A549 (cell line): ENCODE measurements at regions not wholly inside any gene's neighbourhood (a gene's known extent, or its start where the extent isn't known, plus 50 kb on each side); places are given as distances from the start of the nearest gene placed in this dataset.

ENCODE experiments used
- ATAC-seq, 2 experiments: fragments of 200-7000 bp in 1 of 2; fragments of >200 bp in 1 of 2; cut with Nextera tagmentation in 1 of 2; cut with Tn5 transposase in 1 of 2; 3 replicates each; pipeline versions ENCODE4 v1.8.0 to v1.9.1; 2018 to 2020; ENCODE audit warnings: mild to moderate bottlenecking in 1 of 2, moderate library complexity in 1 of 2
- CTCF ChIA-PET: fragments of 300-600 bp; sonication (Branson Sonifier 250); formaldehyde crosslinking; extraction: SDS; loops from one replicate; lab custom pipeline; 2021; ENCODE audit warnings: antibody characterized with exemption, inconsistent platforms; lab: Yijun Ruan, JAX
- POLR2A ChIA-PET: fragments of 350-600 bp; formaldehyde crosslinking; extraction: SDS; loops from one replicate; lab custom pipeline; 2021; ENCODE audit warnings: antibody characterized with exemption, inconsistent platforms; lab: Yijun Ruan, JAX
- DNase-seq, 2 experiments: peaks; one replicate each; pipeline versions ENCODE4 v3.0.0 to v3.0.0-alpha.2; 2011 to 2016; ENCODE audit warnings: low read depth in 1 of 2, low spot score in 1 of 2
- FAIRE-seq: peaks from 2 replicates; lab custom pipeline; 2011; peaks lifted over from hg19 to GRCh38; lab: Jason Lieb, UNC
- H3K27ac ChIP-seq, 2 experiments: fragments of >200 bp; sonication (Bioruptor Twin); formaldehyde crosslinking; 3 replicates each; pipeline ENCODE4 v1.5.1; 2016 to 2017
- H3K4me1 ChIP-seq: fragments of >200 bp; sonication (Bioruptor Twin); formaldehyde crosslinking; 3 replicates; pipeline ENCODE4 v1.6.1; 2016
- H3K4me2 ChIP-seq: fragments of >200 bp; sonication (Bioruptor Twin); formaldehyde crosslinking; 3 replicates; pipeline ENCODE4 v1.6.1; 2016
- H3K4me3 ChIP-seq: fragments of >200 bp; sonication (Bioruptor Twin); formaldehyde crosslinking; 3 replicates; pipeline ENCODE4 v1.5.1; 2016
- H3K9me3 ChIP-seq: fragments of >200 bp; sonication (Bioruptor Twin); formaldehyde crosslinking; 3 replicates; pipeline ENCODE4 v1.6.1; 2016
- CBX2 ChIP-seq: fragments of 200-600 bp; sonication (generic); IDR thresholded peaks from 2 replicates; pipeline ENCODE4 v1.6.1; 2016; ENCODE audit warnings: low read depth, mild to moderate bottlenecking, borderline replicate concordance
- CEBPB ChIP-seq, 2 experiments: fragments of >200 bp in 1 of 2; sonication (Bioruptor Twin) in 1 of 2; formaldehyde crosslinking in 1 of 2; IDR thresholded peaks; 2 replicates each; pipeline ENCODE4 v1.6.1; 2012 to 2016
- CHD2 ChIP-seq: fragments of 150-350 bp; IDR thresholded peaks from 2 replicates; pipeline ENCODE4 v1.6.1; 2014; ENCODE audit warnings: low read length; ENCODE audit not compliant: partially characterized antibody
- CHD4 ChIP-seq: fragments of 200-600 bp; sonication (generic); IDR thresholded peaks from 2 replicates; pipeline ENCODE4 v1.6.1; 2016; ENCODE audit warnings: antibody characterized with exemption, mild to moderate bottlenecking, borderline replicate concordance
- EP300 ChIP-seq, 2 experiments: fragments of >200 bp; sonication (Bioruptor Twin); formaldehyde crosslinking; IDR thresholded peaks; 2 replicates in 1 of 2; 3 replicates in 1 of 2; pipeline ENCODE4 v1.6.1; 2016 to 2017
- FOSL2 ChIP-seq, 2 experiments: fragments of 450-650 bp in 1 of 2; fragments of >200 bp in 1 of 2; sonication (Bioruptor Twin) in 1 of 2; formaldehyde crosslinking; IDR thresholded peaks; 2 replicates each; pipeline versions ENCODE4 v1.5.0 to v1.6.1; 2016 to 2020; ENCODE audit warnings: mild to moderate bottlenecking in 1 of 2, moderate library complexity in 1 of 2
- FOXS1 ChIP-seq: fragments of 250-450 bp; sonication (Bioruptor Pico); IDR thresholded peaks from 2 replicates; pipeline ENCODE4 v1.5.0; 2020; ENCODE audit warnings: mild to moderate bottlenecking, moderate library complexity
- GATA3 ChIP-seq: IDR thresholded peaks from 2 replicates; pipeline ENCODE4 v1.6.1; 2012; ENCODE audit warnings: borderline replicate concordance
- HEYL ChIP-seq: fragments of 250-450 bp; sonication (Bioruptor Pico); IDR thresholded peaks from 2 replicates; pipeline ENCODE4 v1.8.0; 2021; ENCODE audit warnings: mild to moderate bottlenecking, moderate library complexity
- KDM1A ChIP-seq: fragments of 200-600 bp; sonication (generic); IDR thresholded peaks from 2 replicates; pipeline ENCODE4 v1.6.1; 2016; ENCODE audit warnings: low read depth, mild to moderate bottlenecking
- MAFK ChIP-seq: fragments of 450-650 bp; IDR thresholded peaks from 2 replicates; pipeline ENCODE4 v1.6.1; 2014; ENCODE audit not compliant: partially characterized antibody
- MAZ ChIP-seq: fragments of 150-350 bp; IDR thresholded peaks from 2 replicates; pipeline ENCODE4 v1.6.1; 2014; ENCODE audit warnings: antibody characterized with exemption, low read depth, low read length, borderline replicate concordance
- MYC ChIP-seq: IDR thresholded peaks from 2 replicates; pipeline ENCODE4 v1.6.1; 2012; ENCODE audit warnings: mild to moderate bottlenecking, inconsistent platforms, low read length, improper control_type of control experiment, borderline replicate concordance
- POLR2A ChIP-seq: IDR thresholded peaks from 2 replicates; pipeline ENCODE4 v1.6.1; 2012; ENCODE audit warnings: mild to moderate bottlenecking, low read length
- RAD21 ChIP-seq, 2 experiments: fragments of >200 bp in 1 of 2; sonication (Bioruptor Twin) in 1 of 2; formaldehyde crosslinking in 1 of 2; IDR thresholded peaks in 1 of 2; conservative IDR thresholded peaks in 1 of 2; 2 replicates in 1 of 2; 3 replicates in 1 of 2; pipeline ENCODE4 v1.6.1; 2012 to 2018; ENCODE audit warnings: inconsistent platforms in 1 of 2
- RARB ChIP-seq: fragments of 250-450 bp; sonication (Bioruptor Pico); IDR thresholded peaks from 2 replicates; pipeline ENCODE4 v1.8.0; 2021; ENCODE audit warnings: mild to moderate bottlenecking, moderate library complexity
- ZNF302 ChIP-seq: fragments of 250-450 bp; sonication (Bioruptor Pico); IDR thresholded peaks from 2 replicates; pipeline ENCODE4 v1.9.0; 2021; ENCODE audit warnings: inconsistent platforms, mild to moderate bottlenecking, moderate library complexity
- WGBS: methylation state at CpG from one replicate; pipeline ENCODE4 v1.1.6; 2017; ENCODE audit errors: missing lambda C conversion rate; 5-methylcytosine and 5-hydroxymethylcytosine counted together
- TF ChIP-seq, protein P1 (sequence below): fragments of 250-450 bp; sonication (Bioruptor Pico); IDR thresholded peaks from 2 replicates; pipeline ENCODE4 v1.5.0; 2021; ENCODE audit warnings: mild to moderate bottlenecking, moderate library complexity, borderline replicate concordance
- TF ChIP-seq, protein P2 (sequence below): fragments of 450-650 bp; IDR thresholded peaks from 2 replicates; pipeline ENCODE4 v1.6.1; 2014; ENCODE audit warnings: antibody characterized with exemption
- TF ChIP-seq, protein P3 (sequence below): fragments of >200 bp; sonication (Bioruptor Twin); formaldehyde crosslinking; IDR thresholded peaks from 2 replicates; pipeline ENCODE4 v1.6.1; 2016
- TF ChIP-seq, protein P4 (sequence below): fragments of 150-350 bp; IDR thresholded peaks from 2 replicates; pipeline ENCODE4 v1.6.1; 2014; ENCODE audit warnings: low read depth, mild to moderate bottlenecking, low read length

DNA sequence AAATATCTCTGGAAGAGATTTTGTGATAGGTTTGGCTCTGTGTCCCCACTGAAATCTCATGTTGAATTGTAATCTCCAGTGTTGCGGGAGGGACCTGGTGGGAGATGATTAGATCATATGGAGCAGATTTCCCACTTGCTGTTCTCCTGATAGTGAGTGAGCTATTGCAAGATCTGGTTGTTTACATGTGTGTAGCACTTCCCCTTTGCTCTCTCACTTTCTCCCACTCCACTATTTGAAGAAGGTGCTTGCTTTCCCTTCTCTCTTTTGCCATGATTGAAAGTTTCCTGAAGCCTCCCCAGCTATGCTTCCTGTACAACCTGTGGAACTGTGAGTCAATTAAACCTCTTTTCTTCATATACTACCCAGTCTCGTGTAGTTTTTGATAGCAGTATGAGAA is 97.0 kb upstream of the FN1 start:
- H3K4me3 ChIP-seq, result no peak overlapping the region
- no peak overlapping the region for H3K4me2 ChIP-seq
- DNase-seq, result no peak
- peaks cover 44% of the 10 kb centered on the region for H3K4me1 ChIP-seq
- no peak for TF ChIP-seq ZNF302 (CRISPR knock-in tag)
- TF ChIP-seq, all 56 proteins: peak for 0
- Histone ChIP-seq H3K27ac (no peak overlapping the region), H3K9me3 (peaks cover 3% of the 10 kb centered on the region; the same call in 2 of the 3 replicates)
- POLR2A ChIA-PET, result no interaction called here
- 84% methylated on average over 2 of the region's 2 CpGs for WGBS
- FAIRE-seq, result no peak
- CTCF ChIA-PET, result no interaction called here
- ATAC-seq, result no peak

DNA sequence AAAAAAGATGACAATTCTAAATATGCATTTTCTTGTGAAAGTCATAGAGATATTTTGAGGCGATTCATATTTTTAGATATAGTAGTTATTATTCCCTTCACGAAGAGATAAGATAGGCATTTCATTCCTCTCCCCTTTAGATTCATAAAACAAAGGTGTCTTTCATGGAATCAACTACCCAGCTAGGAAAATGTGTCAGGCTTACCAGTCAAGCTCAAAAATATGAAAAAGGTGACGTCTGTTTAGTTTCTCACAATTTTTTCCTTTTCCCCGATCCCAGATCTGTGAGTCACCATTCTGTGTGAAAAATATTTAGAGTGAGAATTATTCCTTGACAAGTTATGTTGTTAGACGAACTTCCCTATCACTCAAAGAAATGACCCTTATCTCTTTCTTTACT is 95.4 kb upstream of the FN1 start:
- TF ChIP-seq CHD4, result no peak
- TF ChIP-seq, protein P1, sequence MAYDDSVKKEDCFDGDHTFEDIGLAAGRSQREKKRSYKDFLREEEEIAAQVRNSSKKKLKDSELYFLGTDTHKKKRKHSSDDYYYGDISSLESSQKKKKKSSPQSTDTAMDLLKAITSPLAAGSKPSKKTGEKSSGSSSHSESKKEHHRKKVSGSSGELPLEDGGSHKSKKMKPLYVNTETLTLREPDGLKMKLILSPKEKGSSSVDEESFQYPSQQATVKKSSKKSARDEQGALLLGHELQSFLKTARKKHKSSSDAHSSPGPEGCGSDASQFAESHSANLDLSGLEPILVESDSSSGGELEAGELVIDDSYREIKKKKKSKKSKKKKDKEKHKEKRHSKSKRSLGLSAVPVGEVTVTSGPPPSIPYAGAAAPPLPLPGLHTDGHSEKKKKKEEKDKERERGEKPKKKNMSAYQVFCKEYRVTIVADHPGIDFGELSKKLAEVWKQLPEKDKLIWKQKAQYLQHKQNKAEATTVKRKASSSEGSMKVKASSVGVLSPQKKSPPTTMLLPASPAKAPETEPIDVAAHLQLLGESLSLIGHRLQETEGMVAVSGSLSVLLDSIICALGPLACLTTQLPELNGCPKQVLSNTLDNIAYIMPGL, result no peak
- TF ChIP-seq, protein P2, sequence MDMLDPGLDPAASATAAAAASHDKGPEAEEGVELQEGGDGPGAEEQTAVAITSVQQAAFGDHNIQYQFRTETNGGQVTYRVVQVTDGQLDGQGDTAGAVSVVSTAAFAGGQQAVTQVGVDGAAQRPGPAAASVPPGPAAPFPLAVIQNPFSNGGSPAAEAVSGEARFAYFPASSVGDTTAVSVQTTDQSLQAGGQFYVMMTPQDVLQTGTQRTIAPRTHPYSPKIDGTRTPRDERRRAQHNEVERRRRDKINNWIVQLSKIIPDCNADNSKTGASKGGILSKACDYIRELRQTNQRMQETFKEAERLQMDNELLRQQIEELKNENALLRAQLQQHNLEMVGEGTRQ, result no peak
- ATAC-seq, result no peak
- POLR2A ChIA-PET, result no interaction called here
- peaks cover 3% of the 10 kb centered on the region; the same call in 2 of the 3 replicates for H3K9me3 ChIP-seq
- WGBS, result 59% methylated on average over 5 of the region's 5 CpGs
- H3K4me2 ChIP-seq, result peak overlapping the region; percentile 30; the same call in 2 of the 3 replicates
- H3K4me3 ChIP-seq, result no peak overlapping the region
- H3K27ac ChIP-seq, result peak overlapping the region; percentile 3 to 11; a peak in 2 of 6 replicates
- no peak for FAIRE-seq
- H3K4me1 ChIP-seq, result peaks cover 45% of the 10 kb centered on the region
- no peak for DNase-seq
- CTCF ChIA-PET, result no interaction called here

DNA sequence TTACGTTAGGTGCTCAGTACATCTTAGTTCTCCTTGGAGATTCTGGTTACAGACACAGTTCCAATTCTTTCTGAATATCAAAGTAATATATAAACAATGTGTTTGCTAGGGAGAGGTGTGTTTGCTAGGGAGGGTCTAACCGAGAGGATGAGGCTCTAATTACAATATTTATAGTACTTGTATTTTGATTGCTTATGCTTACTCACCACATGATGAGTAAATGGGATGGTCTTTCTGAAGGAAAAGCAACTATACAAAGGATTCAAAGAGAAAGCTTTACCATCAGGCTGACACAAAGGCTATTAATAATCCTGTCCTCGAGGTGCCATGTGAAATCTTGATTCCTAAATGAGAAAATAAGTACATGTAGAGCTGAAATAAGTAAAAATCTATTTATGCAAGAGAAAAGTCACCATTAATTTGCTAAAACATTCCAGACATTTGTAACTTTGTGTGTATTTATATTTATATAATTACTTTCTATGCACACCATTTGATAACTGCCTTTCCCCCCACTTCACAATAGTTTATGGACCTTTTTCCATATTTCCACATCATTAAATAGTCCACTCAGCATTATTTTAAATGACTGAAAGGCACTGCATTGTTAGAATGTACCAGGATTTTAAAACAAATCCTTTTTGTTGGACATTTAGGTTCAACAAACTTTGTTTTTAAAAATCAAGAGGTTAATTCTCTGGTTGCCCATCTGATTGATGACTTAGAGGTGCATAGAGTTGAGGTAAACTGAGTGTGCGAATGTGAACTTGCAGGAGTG is 94.5 kb upstream of the FN1 start:
- H3K9me3 ChIP-seq, result peaks cover 3% of the 10 kb centered on the region; the same call in 2 of the 3 replicates
- WGBS, result 48% methylated on average over 4 of the region's 4 CpGs
- DNase-seq (no peak), FAIRE-seq (no peak), ATAC-seq (no peak)
- TF ChIP-seq RAD21 (conservative IDR thresholded peaks at IDR 0.05 in 1 of 2, IDR thresholded peaks at IDR 0.05 in 1 of 2) (no peak), MAFK (peak; percentile 91)
- H3K4me1 ChIP-seq, result peaks cover 39% of the 10 kb centered on the region
- CTCF ChIA-PET, result no interaction called here
- no peak overlapping the region for H3K4me3 ChIP-seq
- POLR2A ChIA-PET, result no interaction called here
- peak overlapping the region; percentile 27 to 50; a peak in 4 of 6 replicates for H3K27ac ChIP-seq
- H3K4me2 ChIP-seq, result peak overlapping the region; percentile 37; the same call in 2 of the 3 replicates

DNA sequence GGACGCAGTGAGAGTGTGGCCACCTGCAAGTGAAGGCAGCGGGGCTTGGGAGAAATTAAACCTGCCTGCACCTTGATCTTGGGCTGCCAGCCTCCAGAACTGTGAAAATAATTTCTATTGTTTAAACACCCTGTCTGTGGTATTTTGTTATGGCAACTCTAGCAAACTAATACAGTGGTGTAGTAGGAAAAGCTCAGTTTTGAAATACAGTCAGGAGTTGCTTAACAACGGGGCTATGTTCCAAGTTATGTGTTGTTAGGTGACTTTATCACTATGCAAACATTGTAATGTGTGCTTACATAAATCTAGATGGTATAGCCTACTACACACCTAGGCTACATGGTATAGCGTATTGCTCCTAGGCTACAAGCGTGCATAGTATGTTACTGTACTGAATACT is 93.4 kb upstream of the FN1 start:
- DNase-seq (peak in 1 of 2 experiments; percentile 54), FAIRE-seq (no peak)
- POLR2A ChIA-PET, result no interaction called here

More for the DNA sequence above, 93.4 kb upstream of the FN1 start:
- no peak overlapping the region for H3K4me3 ChIP-seq
- H3K27ac ChIP-seq, result peak overlapping the region; percentile 50 to 67; a peak in 5 of 6 replicates
- no peak for TF ChIP-seq HEYL (CRISPR knock-in tag)
- TF ChIP-seq RARB (CRISPR knock-in tag), result no peak
- no peak for TF ChIP-seq CHD2
- TF ChIP-seq CBX2, result no peak
- no peak for TF ChIP-seq MAZ
- no peak for TF ChIP-seq MYC
- TF ChIP-seq MAFK, result no peak
- TF ChIP-seq, protein P3, sequence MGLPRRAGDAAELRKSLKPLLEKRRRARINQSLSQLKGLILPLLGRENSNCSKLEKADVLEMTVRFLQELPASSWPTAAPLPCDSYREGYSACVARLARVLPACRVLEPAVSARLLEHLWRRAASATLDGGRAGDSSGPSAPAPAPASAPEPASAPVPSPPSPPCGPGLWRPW, result peak; percentile 29; the same call in 1 of the 2 replicates
- no peak for TF ChIP-seq FOXS1 (CRISPR knock-in tag)
- TF ChIP-seq, protein P2, result no peak
- TF ChIP-seq KDM1A, result no peak
- TF ChIP-seq, protein P4, sequence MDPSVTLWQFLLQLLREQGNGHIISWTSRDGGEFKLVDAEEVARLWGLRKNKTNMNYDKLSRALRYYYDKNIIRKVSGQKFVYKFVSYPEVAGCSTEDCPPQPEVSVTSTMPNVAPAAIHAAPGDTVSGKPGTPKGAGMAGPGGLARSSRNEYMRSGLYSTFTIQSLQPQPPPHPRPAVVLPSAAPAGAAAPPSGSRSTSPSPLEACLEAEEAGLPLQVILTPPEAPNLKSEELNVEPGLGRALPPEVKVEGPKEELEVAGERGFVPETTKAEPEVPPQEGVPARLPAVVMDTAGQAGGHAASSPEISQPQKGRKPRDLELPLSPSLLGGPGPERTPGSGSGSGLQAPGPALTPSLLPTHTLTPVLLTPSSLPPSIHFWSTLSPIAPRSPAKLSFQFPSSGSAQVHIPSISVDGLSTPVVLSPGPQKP, result no peak
- TF ChIP-seq POLR2A, result no peak
- no peak for TF ChIP-seq GATA3
- TF ChIP-seq EP300 (IDR thresholded peaks at IDR 0.05), result no peak
- peak; percentile 60 to 88; a peak in 3 of 4 replicates for TF ChIP-seq CEBPB (IDR thresholded peaks at IDR 0.05)
- TF ChIP-seq FOSL2 (IDR thresholded peaks at IDR 0.05), result no peak
- peak; percentile 24; the same call in 1 of the 2 replicates for TF ChIP-seq FOSL2 (CRISPR knock-in tag; IDR thresholded peaks at IDR 0.05)
- no peak for TF ChIP-seq ZNF302 (CRISPR knock-in tag)
- CTCF ChIA-PET, result interaction anchor here (0.6 to 1.2 kb wide), 2 partner anchors 9 to 14 kb away, joined by 3 read pairs; no protein-coding TSS in a partner anchor
- H3K4me2 ChIP-seq, result 0 out of 3 replicates have a peak overlapping the region, but pooled peaks have one; percentile 37
- H3K9me3 ChIP-seq, result peaks cover 3% of the 10 kb centered on the region; the same call in 2 of the 3 replicates
- 64% methylated on average over 5 of the region's 5 CpGs for WGBS
- H3K4me1 ChIP-seq, result peaks cover 39% of the 10 kb centered on the region
- ATAC-seq, result peak; percentile 54 to 77; a peak in 5 of 6 replicates
